Embryonic facial prominence (tissue), 1 donor: ENCODE measurements at regions not wholly inside any gene's neighbourhood (a gene's known extent, or its start where the extent isn't known, plus 50 kb on each side); places are given as distances from the start of the nearest gene placed in this dataset.

Experiments
- DNase-seq: peaks from one replicate; pipeline ENCODE4 v3.0.0-alpha.2; 2016; ENCODE audit errors: extremely low spot score

GRCh38 chr5:98433673-98434072 is 339.8 kb upstream of the RGMB start:
- no peak for DNase-seq

DNA sequence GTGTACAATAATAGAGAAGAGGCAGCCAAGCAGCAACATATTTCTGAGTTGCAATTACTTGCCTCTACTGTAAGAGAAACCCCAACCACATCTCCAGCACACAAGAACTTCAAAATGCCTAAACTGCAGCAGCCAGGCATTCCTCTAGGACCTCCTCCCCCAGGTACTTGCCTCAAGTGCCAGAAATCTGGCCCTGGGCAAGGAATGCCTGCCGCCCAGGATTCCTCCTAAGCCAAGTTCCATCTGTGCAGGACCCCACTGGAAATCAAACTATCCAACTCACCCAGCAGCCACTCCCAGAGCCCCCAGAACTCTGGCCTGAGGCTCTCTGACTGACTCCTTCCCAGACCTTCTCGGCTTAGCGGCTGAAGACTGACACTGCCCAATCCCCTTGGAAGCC is 336.8 kb upstream of the RGMB start:
- no peak for DNase-seq

- DNase-seq = no peak
Measured at GRCh38 chr5:98442448-98442847, 331.0 kb upstream of the RGMB start.

GRCh38 chr5:98443881-98444280 is 329.6 kb upstream of the RGMB start:
- no peak for DNase-seq

DNA sequence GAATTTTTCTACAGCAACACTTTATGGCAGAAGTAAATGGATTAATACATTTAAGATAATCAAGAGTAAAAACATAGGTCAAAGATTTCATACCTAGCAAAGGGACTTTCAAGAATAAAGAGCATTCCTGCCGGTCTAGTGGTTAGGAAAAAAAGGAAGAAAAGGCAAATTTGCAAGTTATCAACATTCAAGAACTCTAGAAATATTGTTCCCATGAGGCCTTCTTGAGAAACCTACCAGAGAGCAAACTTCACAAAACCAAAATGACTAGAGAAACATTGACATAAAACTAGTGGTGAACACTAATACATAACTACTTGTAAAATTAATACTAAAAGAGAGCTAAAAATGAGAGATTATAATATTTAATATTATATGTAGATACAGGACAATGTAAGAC is 320.2 kb upstream of the RGMB start:
- DNase-seq = no peak

- DNase-seq = no peak
Measured at GRCh38 chr5:98454407-98454806, 319.1 kb upstream of the RGMB start.

DNA sequence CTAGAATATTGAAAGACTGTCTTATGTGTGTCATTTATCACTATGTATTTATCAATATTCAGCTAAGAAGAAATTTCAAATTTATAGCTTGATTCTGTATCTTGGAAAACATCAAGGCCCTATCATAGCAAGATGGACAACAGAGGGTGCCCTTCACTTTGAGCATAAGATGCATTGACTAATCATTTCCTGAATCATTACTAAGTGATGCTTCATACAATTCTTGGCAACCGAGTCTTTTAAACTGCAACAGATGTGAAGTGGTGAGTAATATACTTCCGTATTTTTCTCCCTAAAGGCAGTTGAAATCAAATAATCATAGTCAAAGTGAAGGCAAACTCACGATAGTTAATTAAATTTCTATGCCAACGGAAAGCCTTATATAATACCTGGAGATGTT is 318.6 kb upstream of the RGMB start:
- no peak for DNase-seq

GRCh38 chr5:98455665-98456064 is 317.8 kb upstream of the RGMB start:
- no peak for DNase-seq

DNA sequence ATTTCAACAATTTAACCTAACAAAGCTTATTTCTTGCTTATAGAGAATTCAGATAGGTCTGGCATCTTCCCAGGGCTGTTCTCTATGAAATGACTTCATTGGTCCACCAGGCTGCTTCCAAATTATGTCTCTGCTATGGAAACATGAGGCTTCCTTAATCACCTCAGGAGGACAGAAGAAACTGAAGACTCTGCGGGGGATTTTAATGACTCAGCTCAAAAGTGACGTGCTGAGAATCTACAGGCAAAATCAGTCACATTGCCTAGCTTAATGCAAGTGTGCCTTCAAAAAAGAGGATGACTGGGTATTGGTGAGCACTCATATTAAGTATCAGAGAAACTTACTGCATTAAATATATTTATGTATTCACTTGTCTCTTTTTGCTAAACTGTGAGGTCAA is 315.5 kb upstream of the RGMB start:
- no peak for DNase-seq

- DNase-seq = no peak
Measured at GRCh38 chr5:98458726-98459125, 314.7 kb upstream of the RGMB start.

- DNase-seq = no peak
Measured at GRCh38 chr5:98460536-98460935, 312.9 kb upstream of the RGMB start.

DNA sequence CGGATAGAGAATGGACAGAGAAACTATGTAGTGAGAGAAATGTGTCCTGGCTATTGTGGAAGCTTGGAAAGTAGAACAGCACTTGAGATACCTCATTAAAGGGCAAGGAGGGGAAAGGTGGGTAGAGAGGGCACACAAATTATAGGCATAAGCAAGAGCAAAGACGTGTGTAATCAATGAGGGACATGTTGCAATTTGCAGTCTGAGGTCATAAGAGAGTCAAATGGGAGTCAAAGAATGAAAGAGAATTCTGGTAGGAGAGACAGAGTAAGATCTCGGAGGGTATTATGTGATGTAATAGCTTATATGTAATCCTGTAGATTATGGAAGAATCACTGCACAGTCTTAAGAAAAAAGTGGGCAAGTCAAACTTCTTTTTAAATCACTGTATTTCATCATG is 312.0 kb upstream of the RGMB start:
- no peak for DNase-seq

DNA sequence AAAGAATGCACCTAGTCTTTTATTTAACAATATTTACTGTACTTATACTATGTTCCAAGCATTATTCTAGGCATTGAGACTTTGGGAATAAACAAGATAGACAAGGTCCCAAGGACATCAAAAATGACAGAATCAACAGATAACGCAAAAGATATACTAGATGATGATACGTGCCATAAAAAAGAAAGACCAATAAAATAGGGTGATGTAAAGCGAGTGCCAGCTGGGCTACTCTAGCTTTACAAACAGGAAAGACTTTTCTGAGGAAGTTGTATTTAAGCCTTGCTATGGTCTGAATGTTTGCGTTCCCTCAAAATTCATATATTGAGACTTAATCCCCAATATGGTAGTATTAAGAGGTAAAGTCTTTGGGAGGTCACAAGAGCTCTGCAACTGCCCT is 310.2 kb upstream of the RGMB start:
- no peak for DNase-seq

DNA sequence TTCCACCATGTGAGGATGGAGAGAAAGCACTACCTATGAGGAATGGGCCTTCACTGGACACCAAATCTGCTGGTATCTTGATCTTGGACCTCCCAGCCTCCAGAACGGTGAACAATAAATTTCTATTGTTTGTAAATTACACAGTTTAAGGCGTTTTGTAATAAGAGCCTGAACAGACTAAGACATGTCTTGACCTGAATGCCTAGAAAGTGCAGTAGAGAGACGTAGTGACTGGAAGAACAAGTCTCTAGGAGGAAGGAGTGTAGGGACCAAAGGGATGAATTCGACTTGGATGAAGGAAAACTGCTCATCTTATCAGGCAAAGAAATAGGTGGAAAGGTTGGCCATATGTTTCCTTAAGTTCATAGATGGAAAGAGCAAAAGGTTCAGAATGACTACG is 309.8 kb upstream of the RGMB start:
- no peak for DNase-seq

GRCh38 chr5:98464737-98465330 is 308.6 kb upstream of the RGMB start:
- DNase-seq = no peak

DNA sequence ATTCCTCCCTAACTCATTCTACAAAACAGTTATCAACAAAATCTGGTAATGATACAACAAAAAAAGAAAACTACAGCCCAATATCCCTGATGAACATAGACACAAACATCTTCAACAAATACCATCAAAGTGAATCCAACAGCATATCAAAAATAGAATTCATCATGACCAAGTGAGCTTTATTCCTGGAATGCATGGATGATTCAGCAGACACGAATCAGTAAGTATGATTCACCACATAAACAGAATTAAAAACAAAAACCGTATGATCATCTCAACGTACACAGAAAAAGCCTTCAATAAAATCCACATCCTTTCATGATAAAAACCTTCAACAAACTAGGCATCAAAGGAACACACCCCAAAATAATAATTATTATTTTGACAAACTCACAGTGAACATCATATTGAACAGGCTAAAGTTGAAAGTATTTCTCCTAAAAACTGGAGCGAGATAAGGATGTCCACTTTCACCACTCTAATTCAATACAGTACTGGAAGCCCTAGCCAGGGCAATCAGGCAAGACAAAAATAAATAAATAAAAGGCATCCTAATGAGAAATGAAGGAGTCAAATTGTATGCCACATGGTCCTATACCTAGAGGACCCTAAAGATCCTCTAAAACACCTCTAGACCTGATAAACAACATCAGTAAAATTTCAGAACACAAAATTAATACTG is 305.1 kb upstream of the RGMB start:
- DNase-seq = no peak

DNA sequence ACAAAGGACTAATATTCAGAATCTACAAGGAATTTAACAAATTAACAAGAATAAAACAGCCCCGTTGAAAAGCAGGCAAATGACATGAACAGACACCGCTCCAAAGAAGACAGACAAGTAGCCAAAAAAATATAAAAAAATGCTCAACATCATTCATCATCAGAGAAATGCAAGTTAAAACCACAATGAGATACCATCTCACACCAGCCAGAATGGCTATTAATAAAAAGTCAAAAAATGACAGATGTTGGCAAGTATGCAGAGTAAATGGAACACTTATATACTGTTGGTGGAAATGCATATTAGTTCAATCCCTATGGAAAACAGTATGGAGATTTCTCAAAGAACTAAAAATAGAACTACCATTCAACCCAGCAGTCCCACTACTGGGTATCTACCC is 302.7 kb upstream of the RGMB start:
- no peak for DNase-seq

- no peak for DNase-seq
Measured at GRCh38 chr5:98471458-98471857, 302.0 kb upstream of the RGMB start.

- no peak for DNase-seq
Measured at GRCh38 chr5:98474216-98474615, 299.2 kb upstream of the RGMB start.

- DNase-seq = no peak
Measured at GRCh38 chr5:98474782-98475181, 298.7 kb upstream of the RGMB start.

GRCh38 chr5:98482321-98483300 is 290.9 kb upstream of the RGMB start:
- DNase-seq = no peak

DNA sequence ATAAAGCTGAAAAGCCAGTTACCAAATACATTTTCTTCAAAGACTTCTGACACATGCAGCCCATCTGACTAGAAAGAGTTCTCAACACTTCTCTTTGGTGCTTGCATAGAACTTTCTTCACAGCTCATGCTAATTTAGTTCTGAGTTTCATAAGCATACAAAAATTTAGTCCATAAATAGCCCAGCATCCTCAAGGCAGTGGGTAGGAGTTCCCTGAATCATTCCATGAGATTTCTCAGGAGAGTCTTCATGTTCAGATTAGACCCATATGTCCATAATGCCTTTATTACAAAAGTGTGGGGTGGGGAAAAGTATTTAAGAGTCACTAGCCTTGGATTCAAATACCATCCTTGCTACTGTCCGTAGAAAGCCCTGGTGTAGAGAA is 290.2 kb upstream of the RGMB start:
- peak; percentile 25 for DNase-seq

- peak; percentile 6 for DNase-seq
Measured at GRCh38 chr5:98489021-98489420, 284.4 kb upstream of the RGMB start.
